Prostate gland (tissue), 2 donors: ENCODE measurements at regions not wholly inside any gene's neighbourhood (a gene's known extent, or its start where the extent isn't known, plus 50 kb on each side); places are given as distances from the start of the nearest gene placed in this dataset.

Experiments
- DNase-seq: peaks from one replicate; pipeline ENCODE4 v3.0.0-alpha.2; 2019; ENCODE audit warnings: low spot score
- H3K27ac ChIP-seq, 2 donors: fragments of 200-600 bp; sonication (generic); 2 replicates each; pipeline ENCODE4 v1.5.1; 2017 to 2019
- H3K27me3 ChIP-seq: fragments of 200-600 bp; sonication (generic); replicated peaks from 2 replicates; pipeline ENCODE4 v1.5.1; 2019; ENCODE audit not compliant: insufficient read depth
- H3K36me3 ChIP-seq, 2 donors: fragments of 200-600 bp; sonication (generic); 1 replicate in 1 of 2; 2 replicates in 1 of 2; pipeline versions ENCODE4 v1.5.1 to v1.8.1; 2017 to 2019
- H3K4me1 ChIP-seq: fragments of 200-600 bp; sonication (generic); replicated peaks from 2 replicates; pipeline ENCODE4 v1.5.1; 2019
- H3K4me3 ChIP-seq, 2 donors: fragments of 200-600 bp; sonication (generic); 2 replicates each; pipeline ENCODE4 v1.5.1; 2017 to 2019
- H3K9me3 ChIP-seq: fragments of 200-600 bp; sonication (generic); 2 replicates; pipeline ENCODE4 v1.5.1; 2017
- CTCF ChIP-seq, 4 experiments: fragments of 200-600 bp in 2 of 4; fragments of 450-650 bp in 2 of 4; sonication (generic) in 2 of 4; IDR thresholded peaks; 1 replicate in 3 of 4; 2 replicates in 1 of 4; pipeline ENCODE4 v1.5.1; 2016 to 2019; ENCODE audit warnings: antibody characterized with exemption in 4 of 4, mild to moderate bottlenecking in 2 of 4, moderate library complexity in 2 of 4
- POLR2A ChIP-seq: fragments of 450-650 bp; IDR thresholded peaks from one replicate; pipeline ENCODE4 v1.6.1; 2016; ENCODE audit warnings: antibody characterized with exemption, mild to moderate bottlenecking
- POLR2AphosphoS5 ChIP-seq: sonication (generic); formaldehyde crosslinking; IDR thresholded peaks from one replicate; pipeline ENCODE4 v1.6.1; 2017; ENCODE audit warnings: antibody characterized with exemption
- WGBS: methylation state at CpG from one replicate; pipeline ENCODE4 v1.1.5; 2018; 5-methylcytosine and 5-hydroxymethylcytosine counted together
- intact Hi-C: fragments of 100-400 bp; cut with DNase I; formaldehyde crosslinking; loops from one replicate; pipeline ENCODE4 v1.14.2; 2022

GRCh38 chr13:112254900-112255299 is 121.3 kb upstream of the SPACA7 start:
- Histone ChIP-seq H3K9me3 (no peaks in the 10 kb centered on the region), H3K36me3 (no peaks in the 10 kb centered on the region), H3K4me1 (no peaks in the 10 kb centered on the region), H3K27ac (no peak overlapping the region), H3K4me3 (no peak overlapping the region), H3K27me3 (peaks cover 5% of the 10 kb centered on the region)
- intact Hi-C loops = no loop called here
- no peak for DNase-seq
- WGBS = 96% methylated on average over 11 of the region's 11 CpGs
- no peak for TF ChIP-seq POLR2A
- no peak for TF ChIP-seq POLR2AphosphoS5
- TF ChIP-seq CTCF (IDR thresholded peaks at IDR 0.05) = no peak

GRCh38 chr13:112255550-112256120 is 120.5 kb upstream of the SPACA7 start:
- no peak overlapping the region for H3K4me3 ChIP-seq
- H3K36me3 ChIP-seq = no peaks in the 10 kb centered on the region
- intact Hi-C loops = no loop called here
- no peaks in the 10 kb centered on the region for H3K9me3 ChIP-seq
- no peak overlapping the region for H3K27ac ChIP-seq
- TF ChIP-seq POLR2AphosphoS5 (no peak), POLR2A (no peak), CTCF (IDR thresholded peaks at IDR 0.05) (no peak)
- peaks cover 5% of the 10 kb centered on the region for H3K27me3 ChIP-seq
- no peak for DNase-seq
- WGBS = 88% methylated on average over 19 of the region's 19 CpGs
- H3K4me1 ChIP-seq = no peaks in the 10 kb centered on the region

- TF ChIP-seq POLR2A (no peak), POLR2AphosphoS5 (no peak), CTCF (IDR thresholded peaks at IDR 0.05) (no peak)
- intact Hi-C loops = no loop called here
- no peak for DNase-seq
- no peak overlapping the region for H3K27ac ChIP-seq
- no peaks in the 10 kb centered on the region for H3K36me3 ChIP-seq
- WGBS = 89% methylated on average over 12 of the region's 12 CpGs
- no peaks in the 10 kb centered on the region for H3K4me1 ChIP-seq
- no peak overlapping the region for H3K4me3 ChIP-seq
- H3K9me3 ChIP-seq = no peaks in the 10 kb centered on the region
- peaks cover 5% of the 10 kb centered on the region for H3K27me3 ChIP-seq
Measured at GRCh38 chr13:112256716-112257494, 119.2 kb upstream of the SPACA7 start.

GRCh38 chr13:112259511-112259910 is 116.6 kb upstream of the SPACA7 start:
- Histone ChIP-seq H3K9me3 (no peaks in the 10 kb centered on the region), H3K4me3 (no peak overlapping the region), H3K4me1 (no peaks in the 10 kb centered on the region), H3K36me3 (no peaks in the 10 kb centered on the region), H3K27ac (no peak overlapping the region), H3K27me3 (no peaks in the 10 kb centered on the region)
- intact Hi-C loops = no loop called here
- TF ChIP-seq POLR2AphosphoS5 = no peak
- no peak for TF ChIP-seq POLR2A
- TF ChIP-seq CTCF (IDR thresholded peaks at IDR 0.05) = no peak
- no peak for DNase-seq
- 19% methylated on average over 8 of the region's 8 CpGs for WGBS
